ENCODE measurements at regions not wholly inside any gene's neighbourhood (a gene's known extent, or its start where the extent isn't known, plus 50 kb on each side); places are given as distances from the start of the nearest gene placed in this dataset.

DNA sequence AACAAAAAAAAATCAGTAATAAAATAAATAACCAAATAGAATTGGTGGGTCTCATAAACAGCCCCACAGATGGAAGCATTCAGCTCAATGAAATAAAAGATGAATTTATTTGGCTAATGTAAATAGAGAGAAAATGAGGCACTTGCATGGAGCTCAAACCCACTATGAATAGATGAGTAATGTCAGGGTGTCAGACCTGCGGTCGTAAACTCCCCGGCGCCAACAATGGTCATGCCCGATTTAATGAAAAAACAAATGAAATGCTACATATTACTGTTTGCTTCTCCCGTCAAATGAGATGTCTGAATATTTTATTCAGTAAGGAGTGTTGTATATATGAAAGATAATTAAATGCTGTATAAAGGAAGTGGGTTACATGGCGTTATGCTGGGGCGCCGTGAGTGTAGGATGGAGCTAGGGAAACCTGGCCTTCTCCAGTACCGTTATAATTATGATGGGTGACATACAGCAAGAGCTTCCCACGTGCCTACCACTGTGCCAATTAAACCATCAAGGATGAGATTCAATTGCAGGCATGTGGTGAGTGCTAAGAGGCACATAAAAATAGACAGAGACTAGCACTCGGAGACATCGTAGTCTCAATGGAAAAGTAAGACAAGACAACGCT is 648.1 kb downstream of the BCL11B start:
- CTCF ChIA-PET: no interaction called here
- no peaks in the 10 kb centered on the region for H3K79me2 ChIP-seq (ENCODE audit: control insufficient read depth, insufficient read depth, low read length)
- POLR2A ChIA-PET: no interaction called here
- intact Hi-C loops (cut with micrococcal nuclease) (no loop called here), dilution Hi-C loops (cut with MboI; ENCODE audit: extremely low pct_ligation_motif_present, low sequenced_read_pairs) (no loop called here)
- no peaks in the 10 kb centered on the region for H3K27me3 ChIP-seq (ENCODE audit: control insufficient read depth in 2 of 2, insufficient read depth in 2 of 2, low read length in 2 of 2)
- DNase-seq (ENCODE audit: low read depth, low spot score) (no peak), FAIRE-seq (no peak)
- BruUV-seq (replicated peaks): no TSS peak
- H3K9ac ChIP-seq (replicated peaks; ENCODE audit: extremely low read depth, insufficient read depth, low read length): no peak overlapping the region
- H3K4me2 ChIP-seq (ENCODE audit: insufficient read depth, low read length): no peak overlapping the region
- no peak overlapping the region for H3K27ac ChIP-seq (ENCODE audit: insufficient read depth, low read depth, low read length)
- H3K9me3 ChIP-seq (replicated peaks; ENCODE audit: control insufficient read depth, insufficient read depth, low read length): no peaks in the 10 kb centered on the region
- no peak overlapping the region for H2AFZ ChIP-seq (ENCODE audit: low read depth, low read length)
- H3K9me1 ChIP-seq (replicated peaks; ENCODE audit: control insufficient read depth, extremely low read depth, insufficient read depth, low read length): no peaks in the 10 kb centered on the region
- H3K4me1 ChIP-seq (ENCODE audit: control insufficient read depth, extremely low read depth, insufficient read depth, low read length): no peaks in the 10 kb centered on the region
- TF ChIP-seq GATA2 (IDR thresholded peaks at IDR 0.05; ENCODE audit: insufficient read depth, insufficient read length, low read depth, low read length): no peak
- TF ChIP-seq POLR2AphosphoS5 (IDR thresholded peaks at IDR 0.05; ENCODE audit: insufficient read depth, low read depth, low read length): no peak
- TF ChIP-seq MYC (IDR thresholded peaks at IDR 0.05; ENCODE audit: low read depth, low read length): no peak
- TF ChIP-seq, protein P1, sequence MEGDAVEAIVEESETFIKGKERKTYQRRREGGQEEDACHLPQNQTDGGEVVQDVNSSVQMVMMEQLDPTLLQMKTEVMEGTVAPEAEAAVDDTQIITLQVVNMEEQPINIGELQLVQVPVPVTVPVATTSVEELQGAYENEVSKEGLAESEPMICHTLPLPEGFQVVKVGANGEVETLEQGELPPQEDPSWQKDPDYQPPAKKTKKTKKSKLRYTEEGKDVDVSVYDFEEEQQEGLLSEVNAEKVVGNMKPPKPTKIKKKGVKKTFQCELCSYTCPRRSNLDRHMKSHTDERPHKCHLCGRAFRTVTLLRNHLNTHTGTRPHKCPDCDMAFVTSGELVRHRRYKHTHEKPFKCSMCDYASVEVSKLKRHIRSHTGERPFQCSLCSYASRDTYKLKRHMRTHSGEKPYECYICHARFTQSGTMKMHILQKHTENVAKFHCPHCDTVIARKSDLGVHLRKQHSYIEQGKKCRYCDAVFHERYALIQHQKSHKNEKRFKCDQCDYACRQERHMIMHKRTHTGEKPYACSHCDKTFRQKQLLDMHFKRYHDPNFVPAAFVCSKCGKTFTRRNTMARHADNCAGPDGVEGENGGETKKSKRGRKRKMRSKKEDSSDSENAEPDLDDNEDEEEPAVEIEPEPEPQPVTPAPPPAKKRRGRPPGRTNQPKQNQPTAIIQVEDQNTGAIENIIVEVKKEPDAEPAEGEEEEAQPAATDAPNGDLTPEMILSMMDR (IDR thresholded peaks at IDR 0.05; ENCODE audit: extremely low read depth in 1 of 2, insufficient read depth in 1 of 2, low read depth in 1 of 2, low read length in 2 of 2): no peak
- TF ChIP-seq POLR2A (IDR thresholded peaks at IDR 0.05; ENCODE audit: low read depth, low read length): no peak
- TF ChIP-seq FOS (IDR thresholded peaks at IDR 0.05; ENCODE audit: borderline replicate concordance, insufficient read depth, low read length): no peak
- TF ChIP-seq JUN (IDR thresholded peaks at IDR 0.05; ENCODE audit: borderline replicate concordance, insufficient read depth, insufficient read length, low read depth): no peak
- TF ChIP-seq, protein P2, sequence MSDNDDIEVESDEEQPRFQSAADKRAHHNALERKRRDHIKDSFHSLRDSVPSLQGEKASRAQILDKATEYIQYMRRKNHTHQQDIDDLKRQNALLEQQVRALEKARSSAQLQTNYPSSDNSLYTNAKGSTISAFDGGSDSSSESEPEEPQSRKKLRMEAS (IDR thresholded peaks at IDR 0.05; ENCODE audit: insufficient read depth, insufficient read length): no peak
- no peak for TF ChIP-seq EZH2 (IDR thresholded peaks at IDR 0.05; ENCODE audit: borderline replicate concordance, low read depth, low read length, severe bottlenecking)
- no peaks in the 10 kb centered on the region for H4K20me1 ChIP-seq (replicated peaks; ENCODE audit: control insufficient read depth, extremely low read depth, insufficient read depth, low read length)
- H3K4me3 ChIP-seq (replicated peaks in 1 of 3; ENCODE audit: insufficient read depth in 1 of 3, low read depth in 1 of 3, low read length in 3 of 3): no peak overlapping the region
- no peaks in the 10 kb centered on the region for H3K36me3 ChIP-seq (ENCODE audit: control insufficient read depth in 2 of 2, extremely low read depth in 1 of 2, insufficient read depth in 2 of 2, low read length in 2 of 2)
